SK-N-SH (cell line): ENCODE measurements at regions not wholly inside any gene's neighbourhood (a gene's known extent, or its start where the extent isn't known, plus 50 kb on each side); places are given as distances from the start of the nearest gene placed in this dataset.

Experiments
- EZH2phosphoT487 ChIP-seq: fragments of 200-600 bp; sonication (generic); IDR thresholded peaks from 2 replicates; pipeline ENCODE4 v1.6.1; 2017; ENCODE audit warnings: low read depth, mixed run types, mild to moderate bottlenecking, antibody characterized with exemption, moderate library complexity, borderline replicate concordance
- IRF3 ChIP-seq: fragments of 150-350 bp; IDR thresholded peaks from 2 replicates; pipeline ENCODE4 v1.6.1; 2016; ENCODE audit warnings: mild to moderate bottlenecking, low read depth, low read length
- MXI1 ChIP-seq: IDR thresholded peaks from 2 replicates; pipeline ENCODE4 v1.6.1; 2012; ENCODE audit warnings: mild to moderate bottlenecking, low read depth, low read length, improper control_type of control experiment
- TF ChIP-seq, protein P1 (sequence below): IDR thresholded peaks from 2 replicates; pipeline ENCODE4 v1.4.0; 2012; ENCODE audit warnings: low read depth

- TF ChIP-seq EZH2phosphoT487 (no peak), IRF3 (no peak), MXI1 (no peak)
- TF ChIP-seq, protein P1, sequence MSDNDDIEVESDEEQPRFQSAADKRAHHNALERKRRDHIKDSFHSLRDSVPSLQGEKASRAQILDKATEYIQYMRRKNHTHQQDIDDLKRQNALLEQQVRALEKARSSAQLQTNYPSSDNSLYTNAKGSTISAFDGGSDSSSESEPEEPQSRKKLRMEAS, result no peak
Observed at GRCh38 chr15:46416544-46416943, 781.7 kb downstream of the SQOR start.
